ENCODE measurements at regions not wholly inside any gene's neighbourhood (a gene's known extent, or its start where the extent isn't known, plus 50 kb on each side); places are given as distances from the start of the nearest gene placed in this dataset.

DNA sequence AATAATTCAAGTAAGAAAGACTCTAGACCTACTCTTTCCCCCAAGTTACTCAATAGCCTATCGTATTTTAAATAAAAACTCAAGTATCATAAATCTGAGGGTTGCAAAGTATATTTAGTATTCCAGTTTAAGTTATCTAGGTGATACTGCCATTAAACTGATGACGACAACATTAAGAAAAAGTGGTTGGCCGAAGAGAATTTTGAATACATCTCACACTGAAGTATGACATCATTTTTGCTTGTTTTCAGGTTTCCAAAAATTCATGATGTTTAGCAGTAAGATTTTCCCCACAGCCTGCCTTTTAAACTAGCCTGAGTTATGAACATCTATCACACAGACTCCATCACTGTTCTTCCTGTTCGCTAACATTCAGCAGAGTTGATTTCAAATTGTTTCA is 102.1 kb upstream of the RAB27B start:
- Histone ChIP-seq H3K27ac (no peak overlapping the region), H3K36me3 (no peaks in the 10 kb centered on the region), H3K4me1 (no peaks in the 10 kb centered on the region), H3K9me3 (peaks cover 0 to 5% (median 0%) of the 10 kb centered on the region in 11 donors), H3K27me3 (peaks cover 0 to 8% (median 0%) of the 10 kb centered on the region in 7 donors), H3K4me3 (no peak overlapping the region)
- intact Hi-C loops (cut with DNase I), result no loop called here
- WGBS, 2 donors, result 93 to 98% methylated on average over 4 of the region's 4 CpGs
- TF ChIP-seq, protein P1, sequence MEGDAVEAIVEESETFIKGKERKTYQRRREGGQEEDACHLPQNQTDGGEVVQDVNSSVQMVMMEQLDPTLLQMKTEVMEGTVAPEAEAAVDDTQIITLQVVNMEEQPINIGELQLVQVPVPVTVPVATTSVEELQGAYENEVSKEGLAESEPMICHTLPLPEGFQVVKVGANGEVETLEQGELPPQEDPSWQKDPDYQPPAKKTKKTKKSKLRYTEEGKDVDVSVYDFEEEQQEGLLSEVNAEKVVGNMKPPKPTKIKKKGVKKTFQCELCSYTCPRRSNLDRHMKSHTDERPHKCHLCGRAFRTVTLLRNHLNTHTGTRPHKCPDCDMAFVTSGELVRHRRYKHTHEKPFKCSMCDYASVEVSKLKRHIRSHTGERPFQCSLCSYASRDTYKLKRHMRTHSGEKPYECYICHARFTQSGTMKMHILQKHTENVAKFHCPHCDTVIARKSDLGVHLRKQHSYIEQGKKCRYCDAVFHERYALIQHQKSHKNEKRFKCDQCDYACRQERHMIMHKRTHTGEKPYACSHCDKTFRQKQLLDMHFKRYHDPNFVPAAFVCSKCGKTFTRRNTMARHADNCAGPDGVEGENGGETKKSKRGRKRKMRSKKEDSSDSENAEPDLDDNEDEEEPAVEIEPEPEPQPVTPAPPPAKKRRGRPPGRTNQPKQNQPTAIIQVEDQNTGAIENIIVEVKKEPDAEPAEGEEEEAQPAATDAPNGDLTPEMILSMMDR (IDR thresholded peaks at IDR 0.05), result no peak
- ATAC-seq (no peak), DNase-seq (no peak)

DNA sequence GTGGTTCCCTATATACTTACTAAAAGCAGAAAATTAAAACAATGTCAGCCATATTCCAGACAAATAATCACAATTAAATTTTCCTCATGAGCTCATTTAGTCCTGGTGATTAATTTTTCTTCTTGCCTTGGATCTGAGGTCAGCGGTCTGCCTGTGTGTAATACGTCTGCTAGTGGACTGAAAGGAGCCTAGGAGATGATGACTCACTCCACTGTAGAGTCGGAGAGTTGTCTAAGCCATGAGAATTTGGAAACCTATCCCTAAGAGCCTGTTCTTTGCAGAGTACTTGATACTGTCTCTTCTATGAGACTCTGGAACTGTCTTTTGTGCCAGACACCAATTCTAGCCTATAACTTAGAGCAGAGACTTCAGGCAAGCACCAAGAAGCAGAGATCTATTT is 94.2 kb upstream of the RAB27B start:
- no peak overlapping the region for H3K4me3 ChIP-seq
- TF ChIP-seq, protein P1 (IDR thresholded peaks at IDR 0.05), result no peak
- H3K27me3 ChIP-seq, result peaks cover 0 to 4% (median 0%) of the 10 kb centered on the region in 7 donors
- ATAC-seq (peak in 4 of 8 donors; percentile 38 to 73 (median 54)), DNase-seq (no peak)
- no peaks in the 10 kb centered on the region for H3K36me3 ChIP-seq
- no peak overlapping the region for H3K27ac ChIP-seq
- no peaks in the 10 kb centered on the region for H3K4me1 ChIP-seq
- H3K9me3 ChIP-seq, result peaks cover 0 to 5% (median 0%) of the 10 kb centered on the region in 11 donors
- WGBS, 2 donors, result 45 to 55% methylated on average over 3 of the region's 3 CpGs
- intact Hi-C loops (cut with DNase I), result no loop called here

DNA sequence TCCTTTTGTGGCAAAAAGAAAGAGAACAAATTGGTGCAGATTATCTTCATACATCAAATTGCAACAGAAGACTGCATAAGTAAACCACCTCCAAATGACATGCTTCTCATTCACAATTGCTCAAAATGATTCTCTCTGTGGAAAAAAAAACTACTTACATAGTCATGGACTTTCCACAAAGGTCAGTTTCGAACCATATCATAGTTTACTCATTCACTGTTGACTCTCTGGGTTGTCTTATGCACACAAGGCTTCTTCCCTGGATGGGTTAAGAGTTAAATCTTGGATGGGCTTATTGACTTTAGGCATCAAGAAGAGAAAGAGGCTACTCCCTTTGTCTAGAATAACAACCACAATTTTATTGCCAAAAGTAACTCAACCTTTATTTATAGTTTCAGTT is 91.3 kb upstream of the RAB27B start:
- WGBS, 2 donors, result 81 to 83% methylated on average over 1 of the region's 1 CpG
- Histone ChIP-seq H3K36me3 (no peaks in the 10 kb centered on the region), H3K9me3 (no peaks in the 10 kb centered on the region), H3K4me3 (no peak overlapping the region), H3K4me1 (peaks cover 0 to 1% (median 0%) of the 10 kb centered on the region in 9 donors), H3K27ac (no peak overlapping the region), H3K27me3 (peaks cover 0 to 4% (median 0%) of the 10 kb centered on the region in 7 donors)
- TF ChIP-seq, protein P1 (IDR thresholded peaks at IDR 0.05), result no peak
- intact Hi-C loops (cut with DNase I), result no loop called here
- no peak for ATAC-seq
- no peak for DNase-seq

DNA sequence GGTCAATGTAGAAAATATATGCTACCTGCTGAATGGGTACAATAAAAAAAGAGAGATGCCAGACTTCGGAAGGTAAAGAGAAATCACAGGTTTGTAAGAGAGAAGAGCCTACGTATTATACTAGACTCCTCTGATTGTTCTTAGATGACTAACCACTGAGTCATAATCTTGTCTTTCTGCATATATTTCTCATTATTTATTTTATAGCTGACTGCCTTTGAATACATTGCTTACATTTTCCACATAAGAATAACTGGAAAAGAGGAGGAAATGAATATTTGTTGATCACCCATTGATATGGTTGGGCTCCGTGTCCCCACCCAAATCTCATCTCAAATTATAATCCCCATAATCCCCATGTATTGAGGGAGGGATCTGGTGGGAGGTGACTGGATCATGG is 90.3 kb upstream of the RAB27B start:
- no peak for DNase-seq
- intact Hi-C loops (cut with DNase I), result no loop called here
- H3K4me1 ChIP-seq, result peaks cover 0 to 5% (median 0%) of the 10 kb centered on the region in 9 donors

More for the DNA sequence above, 90.3 kb upstream of the RAB27B start:
- H3K27ac ChIP-seq, result no peak overlapping the region
- H3K36me3 ChIP-seq, result no peaks in the 10 kb centered on the region
- TF ChIP-seq, protein P1 (IDR thresholded peaks at IDR 0.05), result no peak
- H3K27me3 ChIP-seq, result peaks cover 0 to 4% (median 0%) of the 10 kb centered on the region in 7 donors
- ATAC-seq, result no peak
- 89 to 92% methylated on average over 3 of the region's 3 CpGs for WGBS, 2 donors
- H3K4me3 ChIP-seq, result no peak overlapping the region
- H3K9me3 ChIP-seq, result no peaks in the 10 kb centered on the region

All from heart right ventricle (tissue), 16 donors.